HG03108 (cell line): ENCODE measurements at regions not wholly inside any gene's neighbourhood (a gene's known extent, or its start where the extent isn't known, plus 50 kb on each side); places are given as distances from the start of the nearest gene placed in this dataset.

Source experiments
- ATAC-seq: cut with Tn5 transposase; IDR thresholded peaks from one replicate; pipeline ENCODE4 v1.9.1; 2021; ENCODE audit warnings: moderate library complexity; ENCODE audit not compliant: unreplicated experiment

GRCh38 chr10:10204415-10204814 lies 813.3 kb upstream of the CELF2 start:
- ATAC-seq, result no peak

GRCh38 chr10:10205906-10206305 lies 811.8 kb upstream of the CELF2 start:
- ATAC-seq, result no peak

GRCh38 chr10:10207538-10207937 lies 810.1 kb upstream of the CELF2 start:
- ATAC-seq, result no peak

GRCh38 chr10:10208196-10208595 lies 809.5 kb upstream of the CELF2 start:
- no peak for ATAC-seq

GRCh38 chr10:10209167-10209566 lies 808.5 kb upstream of the CELF2 start:
- ATAC-seq, result no peak

GRCh38 chr10:10211409-10211808 lies 806.3 kb upstream of the CELF2 start:
- ATAC-seq, result no peak

GRCh38 chr10:10213237-10213636 lies 804.4 kb upstream of the CELF2 start:
- no peak for ATAC-seq

- ATAC-seq, result no peak
Measured at GRCh38 chr10:10222304-10222841, 795.3 kb upstream of the CELF2 start.

GRCh38 chr10:10223131-10223530 lies 794.5 kb upstream of the CELF2 start:
- no peak for ATAC-seq

- ATAC-seq, result no peak
Measured at GRCh38 chr10:10225136-10225676, 792.5 kb upstream of the CELF2 start.

- ATAC-seq, result no peak
Measured at GRCh38 chr10:10233229-10233628, 784.4 kb upstream of the CELF2 start.

GRCh38 chr10:10235003-10235402 lies 782.7 kb upstream of the CELF2 start:
- ATAC-seq, result no peak

- ATAC-seq, result no peak
Measured at GRCh38 chr10:10247585-10247984, 770.1 kb upstream of the CELF2 start.

GRCh38 chr10:10256860-10257259 lies 760.8 kb upstream of the CELF2 start:
- no peak for ATAC-seq

GRCh38 chr10:10259013-10259412 lies 758.7 kb upstream of the CELF2 start:
- ATAC-seq, result no peak

GRCh38 chr10:10270126-10271050 lies 747.3 kb upstream of the CELF2 start:
- no peak for ATAC-seq

GRCh38 chr10:10271639-10272192 lies 746.0 kb upstream of the CELF2 start:
- ATAC-seq, result no peak

- ATAC-seq, result no peak
Measured at GRCh38 chr10:10273661-10274060, 744.0 kb upstream of the CELF2 start.

- ATAC-seq, result no peak
Measured at GRCh38 chr10:10279906-10280305, 737.8 kb upstream of the CELF2 start.

GRCh38 chr10:10292501-10292900 lies 725.2 kb upstream of the CELF2 start:
- no peak for ATAC-seq

GRCh38 chr10:10293041-10293440 lies 724.6 kb upstream of the CELF2 start:
- no peak for ATAC-seq

GRCh38 chr10:10293481-10293951 lies 724.2 kb upstream of the CELF2 start:
- no peak for ATAC-seq
